Epidermal melanocyte (primary cell): ENCODE measurements at regions not wholly inside any gene's neighbourhood (a gene's known extent, or its start where the extent isn't known, plus 50 kb on each side); places are given as distances from the start of the nearest gene placed in this dataset.

Experiments used
- DNase-seq: peaks from one replicate; pipeline ENCODE4 v3.0.0; 2011; ENCODE audit warnings: low spot score; ENCODE audit not compliant: insufficient read length

DNA sequence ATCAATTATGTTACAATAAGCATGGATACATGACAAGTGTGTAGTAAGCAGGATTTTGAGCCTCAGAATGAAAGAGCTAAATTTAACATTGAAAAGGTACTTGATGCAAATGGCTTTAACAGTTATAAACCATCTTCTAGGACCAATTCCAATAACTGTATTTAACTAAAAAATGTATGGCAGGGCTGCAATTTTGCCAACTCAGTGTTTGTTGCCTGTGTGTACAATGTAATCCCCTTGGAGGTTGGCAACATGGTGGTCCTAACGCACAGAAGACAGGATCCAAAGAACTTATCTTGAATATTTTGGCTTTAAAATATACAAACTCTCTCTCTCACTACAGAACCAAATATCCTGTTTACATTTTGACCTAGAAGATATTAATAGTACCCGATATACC is 2314.1 kb downstream of the LRRC4C start:
- no peak for DNase-seq

- no peak for DNase-seq
Observed at GRCh38 chr11:39144351-39145130, 2314.9 kb downstream of the LRRC4C start.

GRCh38 chr11:39139581-39139980 is 2319.9 kb downstream of the LRRC4C start:
- no peak for DNase-seq

GRCh38 chr11:39120890-39121289 is 2338.6 kb downstream of the LRRC4C start:
- DNase-seq, result no peak

GRCh38 chr11:39113606-39114005 is 2345.8 kb downstream of the LRRC4C start:
- no peak for DNase-seq

GRCh38 chr11:39102236-39102635 is 2357.2 kb downstream of the LRRC4C start:
- no peak for DNase-seq

DNA sequence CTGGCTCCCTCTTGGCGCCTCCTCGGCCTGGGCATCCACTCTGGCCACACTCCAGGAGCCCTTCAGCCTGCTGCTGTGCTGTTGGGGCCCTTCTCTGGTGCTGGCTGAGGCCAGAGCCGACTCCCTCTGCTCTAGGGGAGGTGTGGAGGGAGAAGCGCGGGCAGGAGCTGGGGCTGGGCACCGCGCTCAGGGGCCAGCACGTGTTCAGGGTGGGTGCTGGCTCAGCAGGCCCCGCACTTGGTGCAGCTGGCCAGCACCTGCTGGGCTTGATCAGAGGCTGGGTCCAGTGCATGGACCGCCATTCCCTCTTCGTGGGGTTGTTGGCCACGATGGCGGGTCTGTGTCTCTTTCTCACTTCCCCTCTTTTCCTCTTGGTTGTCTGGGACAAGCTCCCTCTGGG is 2381.0 kb downstream of the LRRC4C start:
- no peak for DNase-seq

- no peak for DNase-seq
Observed at GRCh38 chr11:39037611-39038010, 2421.8 kb downstream of the LRRC4C start.

GRCh38 chr11:39036021-39036420 is 2423.4 kb downstream of the LRRC4C start:
- no peak for DNase-seq

- DNase-seq, result no peak
Observed at GRCh38 chr11:39021539-39021938, 2423.5 kb upstream of the RAG2 start.

DNA sequence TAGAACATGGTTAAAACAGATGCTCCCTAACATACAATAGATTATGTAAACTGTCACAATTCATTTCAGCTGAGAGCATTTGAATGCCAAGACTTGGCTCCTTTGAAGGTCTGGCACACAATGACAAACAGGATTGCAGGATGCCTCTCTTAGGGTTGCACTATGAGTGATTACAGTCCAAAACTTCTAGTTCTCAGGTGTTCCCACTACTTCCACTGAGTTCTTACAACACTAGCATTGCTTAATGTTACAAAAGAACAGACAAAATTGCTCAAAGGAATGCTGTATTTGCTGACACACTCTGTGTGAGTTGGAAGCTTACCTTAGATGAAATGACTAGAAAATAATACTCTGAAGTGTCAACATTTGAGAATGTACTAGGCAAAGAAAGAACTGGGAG is 2413.8 kb upstream of the RAG2 start:
- DNase-seq, result no peak

- DNase-seq, result no peak
Observed at GRCh38 chr11:38990841-38991240, 2392.8 kb upstream of the RAG2 start.

GRCh38 chr11:38990139-38990538 is 2392.1 kb upstream of the RAG2 start:
- no peak for DNase-seq

GRCh38 chr11:38988908-38989307 is 2390.9 kb upstream of the RAG2 start:
- DNase-seq, result no peak

DNA sequence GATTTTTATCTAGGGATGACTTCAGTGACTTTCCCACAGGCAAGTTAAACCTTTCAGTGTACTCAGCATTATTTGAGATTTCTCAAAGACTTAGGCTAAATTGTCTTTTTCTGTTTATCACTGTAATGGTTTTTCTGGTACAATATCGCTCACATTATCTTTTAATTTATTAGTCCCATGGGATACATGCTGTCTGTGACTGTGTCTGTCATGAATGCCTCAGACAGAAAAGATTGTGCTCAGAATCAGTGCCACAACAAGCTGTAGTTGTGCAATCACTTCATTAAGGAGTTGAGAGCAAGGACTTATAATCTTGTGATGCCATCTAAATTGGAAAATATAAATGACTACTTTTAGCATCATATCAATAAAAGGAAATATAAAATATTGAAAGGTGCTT is 2374.2 kb upstream of the RAG2 start:
- DNase-seq, result no peak

DNA sequence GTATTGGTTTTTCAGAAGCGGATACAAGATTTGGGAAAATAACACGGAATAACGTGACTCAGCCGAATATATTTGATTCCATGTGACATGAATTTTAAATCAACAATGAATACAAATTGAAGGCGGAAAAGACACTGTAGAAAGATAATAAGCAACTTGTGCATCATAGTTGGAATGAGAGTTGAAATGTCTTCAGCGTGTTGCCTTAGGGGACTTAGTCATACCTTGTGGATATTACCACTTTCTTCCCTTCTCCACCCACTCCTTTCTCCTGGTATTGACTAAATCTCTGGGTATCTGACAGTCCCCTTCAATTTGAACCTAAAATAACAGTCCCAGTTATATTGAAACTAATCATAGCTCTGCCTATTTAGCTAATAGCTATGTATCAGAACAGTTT is 2373.1 kb upstream of the RAG2 start:
- no peak for DNase-seq

GRCh38 chr11:38968951-38969350 is 2370.9 kb upstream of the RAG2 start:
- no peak for DNase-seq

GRCh38 chr11:38952698-38953097 is 2354.7 kb upstream of the RAG2 start:
- DNase-seq, result no peak

DNA sequence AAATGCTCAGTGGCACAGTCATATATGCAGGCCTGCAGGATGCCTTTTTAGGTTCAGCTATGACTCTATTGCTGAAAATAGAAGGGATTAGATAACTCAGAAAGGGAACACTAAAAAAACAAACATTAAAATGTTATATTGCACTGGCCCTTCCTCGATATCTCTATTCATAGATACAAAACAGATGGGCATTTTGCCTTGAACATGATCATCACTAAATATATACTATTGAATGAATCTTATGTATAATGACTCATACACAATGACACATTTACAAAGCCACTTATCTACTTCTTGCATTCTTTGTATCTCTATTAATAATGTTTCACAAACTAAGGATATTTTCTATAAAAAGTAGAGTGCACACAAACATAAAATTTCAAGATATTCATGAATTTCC is 2352.8 kb upstream of the RAG2 start:
- DNase-seq, result no peak

- DNase-seq, result no peak
Observed at GRCh38 chr11:38948392-38948791, 2350.4 kb upstream of the RAG2 start.

- DNase-seq, result no peak
Observed at GRCh38 chr11:38937709-38938108, 2339.7 kb upstream of the RAG2 start.

DNA sequence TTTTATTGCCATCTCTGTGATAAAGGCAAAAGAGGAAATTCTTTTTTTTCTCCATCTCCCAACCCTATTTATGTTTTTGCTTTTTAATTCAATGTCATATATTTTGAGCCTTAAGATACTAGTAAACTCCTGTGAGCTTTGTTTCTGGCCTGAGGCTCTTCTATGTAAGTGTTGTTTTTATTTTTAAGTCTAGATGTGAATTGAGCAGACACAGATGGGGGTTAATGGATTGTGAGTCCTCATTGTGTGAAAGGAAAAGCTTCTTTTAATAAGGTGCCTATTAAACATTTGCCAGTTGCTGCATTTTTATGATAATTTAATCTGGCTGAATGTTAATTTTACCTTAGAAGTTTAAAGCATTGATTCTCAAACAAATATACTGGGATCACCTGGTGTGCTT is 2337.9 kb upstream of the RAG2 start:
- DNase-seq, result no peak

- no peak for DNase-seq
Observed at GRCh38 chr11:38927993-38928392, 2330.0 kb upstream of the RAG2 start.

DNA sequence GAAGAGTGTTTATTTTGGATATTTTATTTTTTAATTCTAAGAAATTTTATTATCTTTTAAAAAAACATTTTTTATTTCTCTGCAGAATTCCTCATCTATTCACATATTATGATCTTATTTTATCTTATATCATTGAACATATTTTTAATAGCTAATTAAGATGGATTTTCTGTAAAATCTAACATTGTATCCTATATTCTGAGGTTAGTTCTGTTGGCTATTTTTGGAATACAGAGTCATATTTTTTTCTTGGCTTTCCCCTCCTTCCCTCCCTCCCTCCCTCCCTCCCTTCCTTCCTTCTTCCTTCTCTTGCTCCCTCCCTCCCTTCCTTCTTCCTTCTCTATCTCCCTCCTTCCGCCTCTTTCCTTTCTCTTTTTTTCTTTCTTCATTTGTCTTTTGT is 2326.6 kb upstream of the RAG2 start:
- no peak for DNase-seq
